Stromal cell of bone marrow (primary cell): ENCODE measurements at regions not wholly inside any gene's neighbourhood (a gene's known extent, or its start where the extent isn't known, plus 50 kb on each side); places are given as distances from the start of the nearest gene placed in this dataset.

ENCODE experiments used
- DNase-seq: peaks from one replicate; pipeline ENCODE4 v3.0.0-alpha.2; 2012; ENCODE audit warnings: low read depth

- no peak for DNase-seq
Measured at GRCh38 chr7:20267482-20267881, 50.3 kb upstream of the MACC1 start.

GRCh38 chr7:20268824-20269223 lies 51.6 kb upstream of the MACC1 start:
- DNase-seq, result no peak

GRCh38 chr7:20269726-20270125 lies 52.5 kb upstream of the MACC1 start:
- DNase-seq, result no peak

- DNase-seq, result no peak
Measured at GRCh38 chr7:20270371-20270770, 53.2 kb upstream of the MACC1 start.

- no peak for DNase-seq
Measured at GRCh38 chr7:20270867-20271266, 53.7 kb upstream of the MACC1 start.

- DNase-seq, result no peak
Measured at GRCh38 chr7:20275637-20276036, 55.1 kb upstream of the ITGB8 start.

- no peak for DNase-seq
Measured at GRCh38 chr7:20276705-20277472, 53.8 kb upstream of the ITGB8 start.

- no peak for DNase-seq
Measured at GRCh38 chr7:20279979-20280378, 50.7 kb upstream of the ITGB8 start.

- DNase-seq, result peak; percentile 67
Measured at GRCh38 chr7:20280475-20281351, 50.0 kb upstream of the ITGB8 start.
